ENCODE measurements at regions not wholly inside any gene's neighbourhood (a gene's known extent, or its start where the extent isn't known, plus 50 kb on each side); places are given as distances from the start of the nearest gene placed in this dataset.

- H2BK15ac ChIP-seq (ENCODE audit: low read length), result no peak overlapping the region
- no peak overlapping the region for H2BK120ac ChIP-seq (replicated peaks; ENCODE audit: low read depth, low read length)
- FAIRE-seq (no peak), DNase-seq (ENCODE audit: low read depth in 1 of 2, low spot score in 2 of 2) (no peak)
- H2BK20ac ChIP-seq (ENCODE audit: low read length), result no peak overlapping the region
- no peak overlapping the region for H3K27ac ChIP-seq (ENCODE audit: low read depth, low read length)
- H3K18ac ChIP-seq (ENCODE audit: extremely low read depth, low read length), result no peak overlapping the region
- H3K4ac ChIP-seq (replicated peaks; ENCODE audit: insufficient read length, low read depth, low read length), result no peak overlapping the region
- H3K9ac ChIP-seq (replicated peaks in 1 of 4; ENCODE audit: extremely low read depth in 1 of 4, low read depth in 3 of 4, low read length in 3 of 4), result no peak overlapping the region
- H3K9me3 ChIP-seq (ENCODE audit: insufficient read depth in 2 of 2, low read depth in 1 of 2, low read length in 1 of 2), result no peaks in the 10 kb centered on the region
- ChIA-PET CTCF (ENCODE audit: partially characterized antibody) (no interaction called here), POLR2A (ENCODE audit: partially characterized antibody) (no interaction called here)
- no peak overlapping the region for H3K14ac ChIP-seq (ENCODE audit: insufficient read length)
- H4K5ac ChIP-seq (ENCODE audit: insufficient read length, low read depth, low read length), result no peak overlapping the region
- H4K91ac ChIP-seq (replicated peaks; ENCODE audit: insufficient read length, low read length), result no peak overlapping the region
- no peak overlapping the region for H2AFZ ChIP-seq (ENCODE audit: low read length)
- WGBS, 2 experiments (ENCODE audit: extremely low coverage in 1 of 2, insufficient coverage in 1 of 2, insufficient read length in 1 of 2, insufficient replicate concordance in 2 of 2, low coverage in 1 of 2, low lambda C conversion rate in 2 of 2, missing lambda C conversion rate in 1 of 2), result 90% methylated on average over 15 of the region's 15 CpGs; no CpG with 5 or more reads in 1 of the 2 experiments
- H3K23ac ChIP-seq (ENCODE audit: insufficient read length), result no peak overlapping the region
- H2BK12ac ChIP-seq (ENCODE audit: low read depth, low read length), result no peak overlapping the region
- H3K79me1 ChIP-seq (ENCODE audit: low read depth, low read length), result no peaks in the 10 kb centered on the region
- H3K56ac ChIP-seq (replicated peaks; ENCODE audit: insufficient read length, low read depth, low read length), result no peak overlapping the region
- no peaks in the 10 kb centered on the region; a peak in 1 of 7 replicates for H3K27me3 ChIP-seq (replicated peaks in 1 of 4; ENCODE audit: control insufficient read depth in 3 of 4, extremely low read depth in 1 of 4, insufficient read depth in 3 of 4, low read length in 3 of 4)
- no peaks in the 10 kb centered on the region for H3K36me3 ChIP-seq (ENCODE audit: control insufficient read depth in 2 of 4, insufficient read depth in 4 of 4, low read length in 3 of 4)
- H3K79me2 ChIP-seq (ENCODE audit: control insufficient read depth in 1 of 2, insufficient read depth in 2 of 2, low read length in 2 of 2), result no peaks in the 10 kb centered on the region
- no peak overlapping the region for H3K4me2 ChIP-seq (ENCODE audit: insufficient read depth in 1 of 2, low read depth in 2 of 2, low read length in 2 of 2)
- no peak overlapping the region for H2BK5ac ChIP-seq (ENCODE audit: low read depth, low read length)
- H3K23me2 ChIP-seq (ENCODE audit: low read depth, low read length), result peaks cover 14% of the 10 kb centered on the region; the same call in 1 of the 2 replicates
- H4K8ac ChIP-seq (ENCODE audit: extremely low read depth, insufficient read depth, low read length), result no peak overlapping the region
- no peak overlapping the region for H2AK5ac ChIP-seq (ENCODE audit: low read depth, low read length)
- H3K4me1 ChIP-seq (replicated peaks in 1 of 4; ENCODE audit: control insufficient read depth in 3 of 4, insufficient read depth in 4 of 4, low read length in 3 of 4), result no peaks in the 10 kb centered on the region
- H4K20me1 ChIP-seq (replicated peaks in 1 of 2; ENCODE audit: control insufficient read depth in 1 of 2, insufficient read depth in 2 of 2, low read length in 2 of 2), result no peaks in the 10 kb centered on the region
- no peak overlapping the region for H3K4me3 ChIP-seq (ENCODE audit: extremely low read depth in 1 of 4, insufficient read depth in 2 of 4, low read depth in 3 of 4, low read length in 4 of 4)
- TF ChIP-seq TAF7 (optimal IDR thresholded peaks at IDR 0.05; ENCODE audit: borderline replicate concordance, low read depth, low read length), result no peak
- TF ChIP-seq GTF2F1 (IDR thresholded peaks at IDR 0.05; ENCODE audit: borderline replicate concordance, low read depth, low read length), result no peak
- TF ChIP-seq HDAC2 (IDR thresholded peaks at IDR 0.05; ENCODE audit: borderline replicate concordance in 1 of 2, low read depth in 2 of 2, low read length in 2 of 2), result no peak
- no peak for TF ChIP-seq SP1 (IDR thresholded peaks at IDR 0.05; ENCODE audit: low read depth, low read length)
- TF ChIP-seq BRCA1 (IDR thresholded peaks at IDR 0.05; ENCODE audit: low read depth, low read length), result no peak
- no peak for TF ChIP-seq EP300 (IDR thresholded peaks at IDR 0.05; ENCODE audit: borderline replicate concordance in 1 of 2, low read depth in 2 of 2, low read length in 2 of 2)
- TF ChIP-seq PHF8 (conservative IDR thresholded peaks at IDR 0.05; ENCODE audit: low read depth, low read length), result no peak
- no peak for TF ChIP-seq EZH2 (IDR thresholded peaks at IDR 0.05; ENCODE audit: low read depth, low read length, severe bottlenecking)
- no peak for TF ChIP-seq CHD2 (IDR thresholded peaks at IDR 0.05; ENCODE audit: low read length)
- TF ChIP-seq YY1 (IDR thresholded peaks at IDR 0.05; ENCODE audit: low read depth, low read length), result no peak
- TF ChIP-seq POLR2A (IDR thresholded peaks at IDR 0.05; ENCODE audit: control extremely low read depth in 1 of 2, low read depth in 2 of 2, low read length in 2 of 2), result no peak
- TF ChIP-seq SP4 (IDR thresholded peaks at IDR 0.05; ENCODE audit: low read length), result no peak
- TF ChIP-seq NRF1 (IDR thresholded peaks at IDR 0.05; ENCODE audit: low read depth, low read length), result no peak
- TF ChIP-seq POLR2AphosphoS5 (IDR thresholded peaks at IDR 0.05; ENCODE audit: low read depth, low read length), result no peak
- TF ChIP-seq RFX5 (IDR thresholded peaks at IDR 0.05; ENCODE audit: borderline replicate concordance, low read depth, low read length), result no peak
- TF ChIP-seq SAP30 (IDR thresholded peaks at IDR 0.05; ENCODE audit: insufficient read depth, insufficient replicate concordance, low read length), result no peak
Measured at GRCh38 chr5:2277886-2278285, 395.2 kb upstream of the IRX4 start.

All from H1 (cell line).